Activated naive CD8-positive, alpha-beta T cell (primary cell): ENCODE measurements at regions not wholly inside any gene's neighbourhood (a gene's known extent, or its start where the extent isn't known, plus 50 kb on each side); places are given as distances from the start of the nearest gene placed in this dataset.

Source experiments
- H3K27ac Mint-ChIP-seq: one replicate; pipeline ENCODE4 v1.8.0; 2021; ENCODE audit warnings: mixed read lengths
- H3K27me3 Mint-ChIP-seq: one replicate; pipeline ENCODE4 v1.8.0; 2021; ENCODE audit warnings: mixed read lengths
- H3K36me3 Mint-ChIP-seq: one replicate; pipeline ENCODE4 v1.8.0; 2021; ENCODE audit warnings: mixed read lengths
- H3K4me1 Mint-ChIP-seq: one replicate; pipeline ENCODE4 v1.8.0; 2021; ENCODE audit warnings: low read depth, mixed read lengths
- H3K4me3 Mint-ChIP-seq: one replicate; pipeline ENCODE4 v1.8.0; 2021; ENCODE audit warnings: mild to moderate bottlenecking, mixed read lengths
- H3K9me3 Mint-ChIP-seq: one replicate; pipeline ENCODE4 v1.8.0; 2021; ENCODE audit warnings: low read depth, mixed read lengths

GRCh38 chr18:71994273-71994672 lies 549.9 kb downstream of the CBLN2 start:
- H3K9me3 Mint-ChIP-seq = peaks cover 11% of the 10 kb centered on the region
- H3K36me3 Mint-ChIP-seq = no peaks in the 10 kb centered on the region
- H3K27ac Mint-ChIP-seq = no peak overlapping the region
- no peak overlapping the region for H3K4me3 Mint-ChIP-seq
- H3K4me1 Mint-ChIP-seq = no peaks in the 10 kb centered on the region
- H3K27me3 Mint-ChIP-seq = no peaks in the 10 kb centered on the region

GRCh38 chr18:71989616-71990015 lies 554.5 kb downstream of the CBLN2 start:
- no peaks in the 10 kb centered on the region for H3K4me1 Mint-ChIP-seq

DNA sequence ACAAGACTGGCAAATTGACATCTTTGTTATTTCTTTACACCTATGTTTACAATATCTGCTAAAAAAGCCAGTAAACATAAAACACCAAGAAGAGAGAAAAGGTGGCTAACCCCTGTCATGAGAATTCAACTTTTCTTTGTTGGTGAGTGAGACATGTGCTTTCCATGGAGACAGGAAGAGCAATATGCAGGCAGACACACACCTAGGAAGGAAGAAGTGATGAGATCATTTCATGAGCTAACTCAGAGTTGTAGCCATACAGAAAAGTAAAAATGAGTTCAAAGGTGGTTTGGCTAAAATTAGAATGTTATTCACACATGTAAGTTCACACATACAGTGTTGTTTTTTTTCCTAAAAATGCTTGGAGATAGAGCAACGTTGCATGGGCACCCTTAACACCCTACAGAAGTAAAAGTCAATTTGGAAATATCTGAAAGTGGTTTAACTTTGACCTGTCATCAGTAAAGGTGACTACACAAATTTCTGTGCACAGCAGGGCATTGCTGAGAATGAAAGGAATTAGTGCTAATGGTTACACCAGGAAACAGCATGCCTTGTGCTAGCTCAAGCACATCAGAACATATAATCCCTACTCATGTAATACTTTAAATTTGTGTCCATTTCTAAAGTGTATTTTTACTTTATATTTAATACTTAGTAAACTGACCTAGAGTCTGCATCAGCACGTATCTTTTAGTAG lies 557.6 kb downstream of the CBLN2 start:
- no peaks in the 10 kb centered on the region for H3K9me3 Mint-ChIP-seq
- no peaks in the 10 kb centered on the region for H3K36me3 Mint-ChIP-seq
- no peaks in the 10 kb centered on the region for H3K27me3 Mint-ChIP-seq
- H3K4me3 Mint-ChIP-seq = no peak overlapping the region
- H3K27ac Mint-ChIP-seq = no peak overlapping the region
- no peaks in the 10 kb centered on the region for H3K4me1 Mint-ChIP-seq

More at GRCh38 chr18:71989616-71990015, 554.5 kb downstream of the CBLN2 start:
- no peaks in the 10 kb centered on the region for H3K36me3 Mint-ChIP-seq
- H3K27ac Mint-ChIP-seq = no peak overlapping the region
- no peaks in the 10 kb centered on the region for H3K27me3 Mint-ChIP-seq
- H3K4me3 Mint-ChIP-seq = no peak overlapping the region
- H3K9me3 Mint-ChIP-seq = peaks cover 5% of the 10 kb centered on the region

DNA sequence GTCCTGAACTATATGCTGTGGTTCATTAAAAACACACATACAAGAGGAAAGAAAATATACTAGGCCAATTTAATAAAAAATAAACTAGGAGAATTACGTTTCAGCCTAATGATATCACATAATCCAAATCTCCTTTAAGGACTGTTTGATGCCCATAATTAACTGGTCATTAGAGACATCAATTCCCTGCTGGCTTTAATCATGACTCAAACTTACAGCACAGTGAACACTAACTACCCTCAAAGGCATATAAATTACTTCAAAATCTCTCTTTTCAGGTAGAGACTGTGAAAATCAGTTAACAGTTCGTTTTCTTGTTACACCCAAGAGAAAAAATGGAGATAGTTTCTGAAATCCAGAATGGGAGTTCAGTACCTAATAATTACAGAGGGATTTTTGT lies 567.4 kb downstream of the CBLN2 start:
- Mint-ChIP-seq H3K36me3 (no peaks in the 10 kb centered on the region), H3K9me3 (no peaks in the 10 kb centered on the region), H3K27me3 (no peaks in the 10 kb centered on the region), H3K4me1 (no peaks in the 10 kb centered on the region), H3K4me3 (no peak overlapping the region), H3K27ac (no peak overlapping the region)

- Mint-ChIP-seq H3K9me3 (no peaks in the 10 kb centered on the region), H3K27me3 (no peaks in the 10 kb centered on the region), H3K27ac (no peak overlapping the region), H3K4me1 (no peaks in the 10 kb centered on the region), H3K36me3 (no peaks in the 10 kb centered on the region), H3K4me3 (no peak overlapping the region)
Observed at GRCh38 chr18:71966791-71967190, 577.4 kb downstream of the CBLN2 start.

- Mint-ChIP-seq H3K27ac (no peak overlapping the region), H3K36me3 (no peaks in the 10 kb centered on the region), H3K9me3 (no peaks in the 10 kb centered on the region), H3K27me3 (no peaks in the 10 kb centered on the region), H3K4me3 (no peak overlapping the region), H3K4me1 (no peaks in the 10 kb centered on the region)
Observed at GRCh38 chr18:71958605-71959004, 585.5 kb downstream of the CBLN2 start.

DNA sequence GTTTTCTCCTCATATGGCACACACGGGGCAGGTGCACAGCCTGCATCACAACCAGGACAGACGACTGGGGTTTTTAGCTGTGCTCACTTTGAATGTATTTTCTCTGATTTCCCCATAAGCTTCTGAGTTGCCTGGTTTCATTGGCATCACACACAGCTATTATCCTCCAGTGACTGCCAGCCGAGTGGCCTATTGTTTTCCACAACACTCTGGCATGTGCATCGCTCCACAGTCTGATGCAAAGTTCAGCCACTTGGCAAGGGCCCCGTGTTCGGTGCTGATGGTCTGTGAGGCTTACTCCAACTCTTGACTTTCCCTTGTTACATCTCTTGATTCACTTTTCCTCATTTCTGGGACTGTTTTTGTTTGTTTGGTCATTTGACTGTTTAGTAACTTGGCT lies 593.1 kb downstream of the CBLN2 start:
- Mint-ChIP-seq H3K27ac (no peak overlapping the region), H3K36me3 (no peaks in the 10 kb centered on the region), H3K9me3 (no peaks in the 10 kb centered on the region), H3K4me1 (no peaks in the 10 kb centered on the region), H3K27me3 (no peaks in the 10 kb centered on the region), H3K4me3 (no peak overlapping the region)

DNA sequence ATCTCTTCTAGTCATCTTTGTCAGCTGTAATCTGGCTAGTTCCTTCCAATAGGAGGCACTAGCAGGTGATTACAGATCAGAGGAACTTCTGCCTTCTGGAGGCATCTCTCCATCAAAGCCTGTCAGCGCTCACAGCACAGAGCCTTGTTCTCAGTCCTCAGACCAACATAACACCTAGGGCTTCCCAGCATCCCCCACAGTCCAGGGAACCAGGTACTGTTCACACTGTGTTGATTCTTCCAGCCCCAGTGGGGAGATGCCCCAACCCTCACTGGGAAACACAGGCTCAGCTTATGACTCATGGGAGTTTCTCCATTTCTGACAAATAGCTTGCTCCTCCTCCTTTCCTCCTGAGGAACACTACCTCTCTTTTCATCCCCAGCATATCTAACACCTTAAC lies 601.7 kb downstream of the CBLN2 start:
- no peak overlapping the region for H3K27ac Mint-ChIP-seq
- no peaks in the 10 kb centered on the region for H3K4me1 Mint-ChIP-seq
- H3K27me3 Mint-ChIP-seq = no peaks in the 10 kb centered on the region
- no peaks in the 10 kb centered on the region for H3K36me3 Mint-ChIP-seq
- no peak overlapping the region for H3K4me3 Mint-ChIP-seq
- H3K9me3 Mint-ChIP-seq = no peaks in the 10 kb centered on the region

GRCh38 chr18:71939483-71939882 lies 604.7 kb downstream of the CBLN2 start:
- Mint-ChIP-seq H3K9me3 (no peaks in the 10 kb centered on the region), H3K27me3 (no peaks in the 10 kb centered on the region), H3K27ac (no peak overlapping the region), H3K36me3 (no peaks in the 10 kb centered on the region), H3K4me1 (no peaks in the 10 kb centered on the region), H3K4me3 (no peak overlapping the region)

GRCh38 chr18:71936744-71937143 lies 607.4 kb downstream of the CBLN2 start:
- no peaks in the 10 kb centered on the region for H3K36me3 Mint-ChIP-seq
- H3K27me3 Mint-ChIP-seq = no peaks in the 10 kb centered on the region
- no peak overlapping the region for H3K27ac Mint-ChIP-seq
- H3K4me1 Mint-ChIP-seq = no peaks in the 10 kb centered on the region
- H3K4me3 Mint-ChIP-seq = no peak overlapping the region
- H3K9me3 Mint-ChIP-seq = no peaks in the 10 kb centered on the region

DNA sequence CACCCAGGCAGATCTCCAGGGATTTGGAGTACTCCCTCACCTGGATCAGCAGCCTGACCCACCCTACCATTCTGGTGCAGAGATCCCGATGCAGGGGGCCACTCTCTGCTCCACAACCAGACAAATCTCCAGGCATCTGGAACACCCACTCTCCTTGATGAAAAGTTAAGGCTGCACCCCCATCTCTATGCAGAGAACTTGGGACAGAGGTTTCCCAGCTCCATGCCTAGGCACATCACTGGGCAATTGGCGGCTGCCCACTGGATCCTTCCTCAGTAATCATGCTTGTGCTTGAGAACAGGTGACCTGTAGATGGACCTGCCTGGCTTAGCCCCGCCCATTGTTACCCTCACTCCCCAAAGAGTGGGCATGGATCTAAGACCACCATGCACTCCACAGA lies 624.9 kb downstream of the CBLN2 start:
- no peaks in the 10 kb centered on the region for H3K9me3 Mint-ChIP-seq
- H3K4me3 Mint-ChIP-seq = no peak overlapping the region
- H3K27ac Mint-ChIP-seq = no peak overlapping the region
- no peaks in the 10 kb centered on the region for H3K36me3 Mint-ChIP-seq
- H3K27me3 Mint-ChIP-seq = no peaks in the 10 kb centered on the region
- no peaks in the 10 kb centered on the region for H3K4me1 Mint-ChIP-seq

- no peaks in the 10 kb centered on the region for H3K9me3 Mint-ChIP-seq
- H3K4me3 Mint-ChIP-seq = no peak overlapping the region
- no peaks in the 10 kb centered on the region for H3K36me3 Mint-ChIP-seq
- H3K4me1 Mint-ChIP-seq = no peaks in the 10 kb centered on the region
- no peaks in the 10 kb centered on the region for H3K27me3 Mint-ChIP-seq
- H3K27ac Mint-ChIP-seq = no peak overlapping the region
Observed at GRCh38 chr18:71913641-71914040, 630.5 kb downstream of the CBLN2 start.

GRCh38 chr18:71902482-71902881 lies 641.7 kb downstream of the CBLN2 start:
- Mint-ChIP-seq H3K27ac (no peak overlapping the region), H3K4me3 (no peak overlapping the region), H3K9me3 (peaks cover 4% of the 10 kb centered on the region), H3K36me3 (no peaks in the 10 kb centered on the region), H3K27me3 (no peaks in the 10 kb centered on the region), H3K4me1 (no peaks in the 10 kb centered on the region)

DNA sequence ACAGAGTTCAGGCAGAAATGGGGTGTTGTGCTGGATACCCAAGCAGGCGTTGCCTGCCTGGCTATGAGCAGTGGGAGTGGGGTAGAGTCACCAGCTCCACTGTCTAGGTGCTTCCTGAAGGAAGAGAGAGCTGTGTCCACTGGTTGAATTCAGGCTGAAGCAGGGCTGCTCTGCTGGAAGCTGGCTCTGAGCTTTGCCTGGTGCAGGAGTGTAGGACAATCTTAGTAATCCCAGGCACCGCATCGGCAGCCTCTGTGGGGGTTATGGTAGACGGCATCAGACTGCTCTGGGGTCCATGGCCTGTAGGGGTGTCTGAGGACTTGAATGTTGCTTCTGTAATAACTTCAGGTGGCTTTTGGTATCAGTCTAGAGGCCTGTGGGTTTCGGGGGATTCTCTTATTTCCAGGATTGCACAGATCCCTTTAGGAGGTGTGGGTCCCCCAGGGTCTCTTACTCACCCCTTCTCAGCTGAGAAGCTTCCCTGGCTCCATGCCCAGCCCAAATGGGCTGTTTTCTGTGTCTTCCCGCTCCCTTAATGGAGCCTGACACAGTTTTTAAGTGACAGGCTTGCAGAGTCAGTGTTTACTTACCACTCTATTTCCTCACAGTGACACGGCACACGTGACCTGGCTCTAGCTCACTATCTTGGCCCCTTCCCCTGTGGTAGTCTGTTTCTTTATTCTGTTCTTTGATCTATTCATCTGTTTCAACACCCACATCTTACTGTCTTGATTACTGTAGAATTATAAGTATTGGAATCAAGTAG lies 644.3 kb downstream of the CBLN2 start:
- Mint-ChIP-seq H3K9me3 (peaks cover 9% of the 10 kb centered on the region), H3K27ac (no peak overlapping the region), H3K36me3 (no peaks in the 10 kb centered on the region), H3K4me3 (no peak overlapping the region), H3K4me1 (no peaks in the 10 kb centered on the region), H3K27me3 (no peaks in the 10 kb centered on the region)

DNA sequence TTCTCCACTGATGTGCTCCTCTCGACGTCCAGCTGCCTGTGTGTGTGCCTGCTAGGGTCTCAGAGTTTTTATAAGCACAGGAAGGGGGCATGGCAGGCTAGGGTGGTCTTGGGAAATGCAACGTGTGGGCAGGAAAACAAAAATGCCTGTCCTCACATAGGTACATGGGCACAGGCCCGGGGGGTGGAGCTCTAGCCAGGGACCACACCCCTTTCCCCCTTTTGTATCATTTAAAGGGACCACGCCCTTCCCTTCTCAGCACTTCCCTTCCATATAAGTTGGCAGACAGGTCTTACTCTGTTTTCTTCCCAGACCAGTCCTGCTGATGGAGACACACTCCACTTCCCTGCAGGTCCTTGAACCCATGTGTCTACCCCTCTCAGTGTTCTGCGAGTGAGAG lies 645.0 kb downstream of the CBLN2 start:
- no peaks in the 10 kb centered on the region for H3K4me1 Mint-ChIP-seq
- peaks cover 9% of the 10 kb centered on the region for H3K9me3 Mint-ChIP-seq

DNA sequence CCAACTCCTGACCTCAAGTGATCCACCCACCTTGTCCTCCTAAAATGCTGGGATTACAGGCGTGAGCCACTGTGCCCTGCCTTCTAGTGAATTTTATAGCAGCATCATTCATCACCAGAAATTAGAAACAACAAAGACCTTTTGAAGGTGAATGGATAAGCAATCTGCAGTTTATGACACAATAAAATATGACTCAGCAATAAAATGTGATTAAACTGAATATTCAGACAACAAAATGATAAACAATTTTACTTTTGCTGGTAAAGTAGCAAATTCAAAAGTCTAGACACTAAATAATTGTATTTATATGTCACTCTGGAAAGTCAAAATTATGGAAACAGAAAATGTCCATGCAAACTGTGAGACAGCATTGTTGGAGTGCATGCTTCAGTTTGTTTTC lies 656.6 kb downstream of the CBLN2 start:
- H3K27ac Mint-ChIP-seq = no peak overlapping the region
- H3K4me3 Mint-ChIP-seq = no peak overlapping the region

More for the DNA sequence above, 645.0 kb downstream of the CBLN2 start:
- Mint-ChIP-seq H3K36me3 (no peaks in the 10 kb centered on the region), H3K4me3 (no peak overlapping the region), H3K27me3 (no peaks in the 10 kb centered on the region), H3K27ac (no peak overlapping the region)

More for the DNA sequence above, 656.6 kb downstream of the CBLN2 start:
- no peaks in the 10 kb centered on the region for H3K4me1 Mint-ChIP-seq
- no peaks in the 10 kb centered on the region for H3K36me3 Mint-ChIP-seq
- no peaks in the 10 kb centered on the region for H3K9me3 Mint-ChIP-seq
- no peaks in the 10 kb centered on the region for H3K27me3 Mint-ChIP-seq
